A549 (cell line): ENCODE measurements at regions not wholly inside any gene's neighbourhood (a gene's known extent, or its start where the extent isn't known, plus 50 kb on each side); places are given as distances from the start of the nearest gene placed in this dataset.

Experiments used
- ATAC-seq, 2 experiments: fragments of 200-7000 bp in 1 of 2; fragments of >200 bp in 1 of 2; cut with Nextera tagmentation in 1 of 2; cut with Tn5 transposase in 1 of 2; 3 replicates each; pipeline versions ENCODE4 v1.8.0 to v1.9.1; 2018 to 2020; ENCODE audit warnings: mild to moderate bottlenecking in 1 of 2, moderate library complexity in 1 of 2
- CTCF ChIA-PET: fragments of 300-600 bp; sonication (Branson Sonifier 250); formaldehyde crosslinking; extraction: SDS; loops from one replicate; lab custom pipeline; 2021; ENCODE audit warnings: antibody characterized with exemption, inconsistent platforms; lab: Yijun Ruan, JAX
- POLR2A ChIA-PET: fragments of 350-600 bp; formaldehyde crosslinking; extraction: SDS; loops from one replicate; lab custom pipeline; 2021; ENCODE audit warnings: antibody characterized with exemption, inconsistent platforms; lab: Yijun Ruan, JAX
- DNase-seq, 2 experiments: peaks; one replicate each; pipeline versions ENCODE4 v3.0.0 to v3.0.0-alpha.2; 2011 to 2016; ENCODE audit warnings: low read depth in 1 of 2, low spot score in 1 of 2
- FAIRE-seq: peaks from 2 replicates; lab custom pipeline; 2011; peaks lifted over from hg19 to GRCh38; lab: Jason Lieb, UNC
- H3K27ac ChIP-seq, 2 experiments: fragments of >200 bp; sonication (Bioruptor Twin); formaldehyde crosslinking; 3 replicates each; pipeline ENCODE4 v1.5.1; 2016 to 2017
- H3K4me1 ChIP-seq: fragments of >200 bp; sonication (Bioruptor Twin); formaldehyde crosslinking; 3 replicates; pipeline ENCODE4 v1.6.1; 2016
- H3K4me2 ChIP-seq: fragments of >200 bp; sonication (Bioruptor Twin); formaldehyde crosslinking; 3 replicates; pipeline ENCODE4 v1.6.1; 2016
- H3K4me3 ChIP-seq: fragments of >200 bp; sonication (Bioruptor Twin); formaldehyde crosslinking; 3 replicates; pipeline ENCODE4 v1.5.1; 2016
- H3K9me3 ChIP-seq: fragments of >200 bp; sonication (Bioruptor Twin); formaldehyde crosslinking; 3 replicates; pipeline ENCODE4 v1.6.1; 2016
- ATOH8 ChIP-seq: fragments of 250-450 bp; sonication (Bioruptor Pico); IDR thresholded peaks from 2 replicates; pipeline ENCODE4 v1.5.0; 2020; ENCODE audit warnings: low read depth, mild to moderate bottlenecking, moderate library complexity
- BHLHE40 ChIP-seq: IDR thresholded peaks from 2 replicates; pipeline ENCODE4 v1.6.1; 2012; ENCODE audit warnings: low read depth, low read length, inconsistent platforms
- CBX2 ChIP-seq: fragments of 200-600 bp; sonication (generic); IDR thresholded peaks from 2 replicates; pipeline ENCODE4 v1.6.1; 2016; ENCODE audit warnings: low read depth, mild to moderate bottlenecking, borderline replicate concordance
- CHD2 ChIP-seq: fragments of 150-350 bp; IDR thresholded peaks from 2 replicates; pipeline ENCODE4 v1.6.1; 2014; ENCODE audit warnings: low read length; ENCODE audit not compliant: partially characterized antibody
- CHD4 ChIP-seq: fragments of 200-600 bp; sonication (generic); IDR thresholded peaks from 2 replicates; pipeline ENCODE4 v1.6.1; 2016; ENCODE audit warnings: antibody characterized with exemption, mild to moderate bottlenecking, borderline replicate concordance
- E2F6 ChIP-seq: IDR thresholded peaks from 2 replicates; pipeline ENCODE4 v1.6.1; 2012; ENCODE audit warnings: low read depth, borderline replicate concordance
- FOSB ChIP-seq: fragments of 250-450 bp; sonication (Bioruptor Pico); IDR thresholded peaks from 2 replicates; pipeline ENCODE4 v1.5.0; 2020; ENCODE audit warnings: mild to moderate bottlenecking, moderate library complexity
- FOSL2 ChIP-seq, 2 experiments: fragments of 450-650 bp in 1 of 2; fragments of >200 bp in 1 of 2; sonication (Bioruptor Twin) in 1 of 2; formaldehyde crosslinking; IDR thresholded peaks; 2 replicates each; pipeline versions ENCODE4 v1.5.0 to v1.6.1; 2016 to 2020; ENCODE audit warnings: mild to moderate bottlenecking in 1 of 2, moderate library complexity in 1 of 2
- GATA3 ChIP-seq: IDR thresholded peaks from 2 replicates; pipeline ENCODE4 v1.6.1; 2012; ENCODE audit warnings: borderline replicate concordance
- HDAC2 ChIP-seq: fragments of 200-600 bp; sonication (generic); IDR thresholded peaks from 2 replicates; pipeline ENCODE4 v1.6.1; 2016
- HES2 ChIP-seq: fragments of >200 bp; sonication (Bioruptor Twin); formaldehyde crosslinking; IDR thresholded peaks from 2 replicates; pipeline ENCODE4 v1.6.1; 2016
- HOXA7 ChIP-seq: fragments of 250-450 bp; sonication (Bioruptor Pico); IDR thresholded peaks from 2 replicates; pipeline ENCODE4 v1.5.0; 2020; ENCODE audit warnings: mild to moderate bottlenecking, moderate library complexity
- HOXB5 ChIP-seq: fragments of 250-450 bp; sonication (Bioruptor Pico); IDR thresholded peaks from 2 replicates; pipeline ENCODE4 v1.5.0; 2020; ENCODE audit warnings: mild to moderate bottlenecking, moderate library complexity
- JUNB ChIP-seq: fragments of >200 bp; sonication (Bioruptor Twin); formaldehyde crosslinking; IDR thresholded peaks from 2 replicates; pipeline ENCODE4 v1.6.1; 2016
- KDM5A ChIP-seq: fragments of 200-600 bp; sonication (generic); IDR thresholded peaks from 2 replicates; pipeline ENCODE4 v1.6.1; 2016; ENCODE audit warnings: antibody characterized with exemption, mild to moderate bottlenecking
- MAFK ChIP-seq: fragments of 450-650 bp; IDR thresholded peaks from 2 replicates; pipeline ENCODE4 v1.6.1; 2014; ENCODE audit not compliant: partially characterized antibody
- MAX ChIP-seq: IDR thresholded peaks from 2 replicates; pipeline ENCODE4 v1.6.1; 2012
- MAZ ChIP-seq: fragments of 150-350 bp; IDR thresholded peaks from 2 replicates; pipeline ENCODE4 v1.6.1; 2014; ENCODE audit warnings: antibody characterized with exemption, low read depth, low read length, borderline replicate concordance
- NFE2L2 ChIP-seq: fragments of 150-350 bp; conservative IDR thresholded peaks from 2 replicates; pipeline ENCODE4 v1.6.1; 2014; ENCODE audit warnings: low read length
- NPAS2 ChIP-seq: fragments of 250-450 bp; sonication (Bioruptor Pico); IDR thresholded peaks from 2 replicates; pipeline ENCODE4 v1.8.0; 2022; ENCODE audit warnings: mild to moderate bottlenecking, moderate library complexity, borderline replicate concordance
- NR3C1 ChIP-seq: fragments of >200 bp; sonication (Bioruptor Twin); formaldehyde crosslinking; IDR thresholded peaks from 3 replicates; pipeline ENCODE4 v1.6.1; 2017
- PHF8 ChIP-seq: fragments of 200-600 bp; sonication (generic); IDR thresholded peaks from 2 replicates; pipeline ENCODE4 v1.6.1; 2016; ENCODE audit warnings: low read depth, mild to moderate bottlenecking, antibody characterized with exemption, moderate library complexity, borderline replicate concordance
- REST ChIP-seq: fragments of 200-600 bp; sonication (generic); IDR thresholded peaks from 2 replicates; pipeline ENCODE4 v1.6.1; 2016; ENCODE audit warnings: antibody characterized with exemption, mild to moderate bottlenecking, moderate library complexity
- SMC3 ChIP-seq: fragments of >200 bp; sonication (Bioruptor Twin); formaldehyde crosslinking; IDR thresholded peaks from 3 replicates; pipeline ENCODE4 v1.6.1; 2018; ENCODE audit warnings: inconsistent platforms
- USF2 ChIP-seq: fragments of 450-650 bp; IDR thresholded peaks from 2 replicates; pipeline ENCODE4 v1.6.1; 2014; ENCODE audit warnings: antibody characterized with exemption
- ZFP36 ChIP-seq: fragments of 450-650 bp; IDR thresholded peaks from 2 replicates; pipeline ENCODE4 v1.6.1; 2014; ENCODE audit warnings: borderline replicate concordance; ENCODE audit not compliant: partially characterized antibody
- ZNF302 ChIP-seq: fragments of 250-450 bp; sonication (Bioruptor Pico); IDR thresholded peaks from 2 replicates; pipeline ENCODE4 v1.9.0; 2021; ENCODE audit warnings: inconsistent platforms, mild to moderate bottlenecking, moderate library complexity
- WGBS: methylation state at CpG from one replicate; pipeline ENCODE4 v1.1.6; 2017; ENCODE audit errors: missing lambda C conversion rate; 5-methylcytosine and 5-hydroxymethylcytosine counted together

GRCh38 chr12:60704171-60704914, 1108.5 kb downstream of the SLC16A7 start (continued):
- TF ChIP-seq HDAC2 (no peak), NFE2L2 (no peak), MAX (no peak), MAFK (no peak)

- no peak for FAIRE-seq
- CTCF ChIA-PET, result no interaction called here
- no peak for TF ChIP-seq HDAC2
- no peak for TF ChIP-seq JUNB
- no peak for TF ChIP-seq CBX2
- no peak for TF ChIP-seq USF2
- TF ChIP-seq KDM5A, result no peak
- no peak for TF ChIP-seq HES2
- no peak for TF ChIP-seq SMC3
- no peak for TF ChIP-seq ATOH8
- TF ChIP-seq MAZ, result no peak
- TF ChIP-seq ZFP36, result no peak
- TF ChIP-seq HOXA7, result no peak
- no peak for TF ChIP-seq NPAS2 (CRISPR knock-in tag)
- TF ChIP-seq, all 56 proteins: peak for 0
- POLR2A ChIA-PET, result no interaction called here
- DNase-seq (no peak), ATAC-seq (no peak)
- no peaks in the 10 kb centered on the region for H3K4me1 ChIP-seq
- peaks cover 4% of the 10 kb centered on the region; the same call in 1 of the 3 replicates for H3K9me3 ChIP-seq
- no peak overlapping the region for H3K27ac ChIP-seq
- 0% methylated on average over 1 of the region's 1 CpG for WGBS
- H3K4me2 ChIP-seq, result no peak overlapping the region
- no peak overlapping the region for H3K4me3 ChIP-seq
Measured at GRCh38 chr12:60710246-60710645, 1114.4 kb downstream of the SLC16A7 start.

- TF ChIP-seq MAZ (no peak), PHF8 (no peak), CHD4 (no peak), MAX (no peak), FOSL2 (IDR thresholded peaks at IDR 0.05) (no peak), FOSL2 (CRISPR knock-in tag; IDR thresholded peaks at IDR 0.05) (no peak), GATA3 (no peak), FOSB (CRISPR knock-in tag) (no peak), E2F6 (no peak), CHD2 (no peak), NR3C1 (no peak), BHLHE40 (no peak), REST (no peak), HOXB5 (CRISPR knock-in tag) (no peak), ZNF302 (no peak)
- H3K27ac ChIP-seq, result no peak overlapping the region
- no peak overlapping the region for H3K4me3 ChIP-seq
- no peaks in the 10 kb centered on the region for H3K4me1 ChIP-seq
- ChIA-PET CTCF (no interaction called here), POLR2A (no interaction called here)
- H3K4me2 ChIP-seq, result no peak overlapping the region
- WGBS, result 16% methylated on average over 5 of the region's 5 CpGs
- H3K9me3 ChIP-seq, result peaks cover 3% of the 10 kb centered on the region; the same call in 1 of the 3 replicates
- DNase-seq, result no peak
- FAIRE-seq, result peak; percentile 51
- no peak for ATAC-seq
Measured at GRCh38 chr12:60714141-60714900, 1118.5 kb downstream of the SLC16A7 start.
